WTC11 (cell line): ENCODE measurements at regions not wholly inside any gene's neighbourhood (a gene's known extent, or its start where the extent isn't known, plus 50 kb on each side); places are given as distances from the start of the nearest gene placed in this dataset.

Experiments
- ATAC-seq: fragments of 200-7000 bp; cut with Tn5 transposase; 2 replicates; pipeline ENCODE4 v1.10.0; 2021; ENCODE audit warnings: mild to moderate bottlenecking, moderate library complexity
- CTCF ChIA-PET: fragments of 300-600 bp; sonication (Branson Sonifier 250); formaldehyde crosslinking; loops from one replicate; lab custom pipeline; 2021; ENCODE audit warnings: antibody characterized with exemption; lab: Charles Lee
- POLR2A ChIA-PET: fragments of 350-600 bp; sonication (Branson Sonifier 250); formaldehyde crosslinking; loops from one replicate; lab custom pipeline; 2021; ENCODE audit warnings: antibody characterized with exemption; lab: Charles Lee
- DNase-seq: peaks from one replicate; pipeline ENCODE4 v3.0.0; 2021; ENCODE audit warnings: low spot score
- H3K27ac Mint-ChIP-seq: 2 replicates; pipeline ENCODE4 v1.8.0; 2021; ENCODE audit warnings: mixed read lengths
- H3K27me3 Mint-ChIP-seq: 2 replicates; pipeline ENCODE4 v1.8.0; 2021; ENCODE audit warnings: low read depth, mild to moderate bottlenecking, moderate library complexity, mixed read lengths
- H3K36me3 Mint-ChIP-seq: 2 replicates; pipeline ENCODE4 v1.8.0; 2021; ENCODE audit warnings: mixed read lengths
- H3K4me1 Mint-ChIP-seq: 2 replicates; pipeline ENCODE4 v1.8.0; 2022; ENCODE audit warnings: mixed read lengths
- H3K4me3 Mint-ChIP-seq: 2 replicates; pipeline ENCODE4 v1.8.0; 2021; ENCODE audit warnings: mild to moderate bottlenecking, moderate library complexity, mixed read lengths
- H3K9me3 Mint-ChIP-seq: 2 replicates; pipeline ENCODE4 v1.8.0; 2021; ENCODE audit warnings: mixed read lengths
- FOXJ3 ChIP-seq: sonication (generic); formaldehyde crosslinking; IDR thresholded peaks from 2 replicates; pipeline ENCODE4 v1.9.0; 2021; ENCODE audit warnings: missing genetic modification reagents, mild to moderate bottlenecking, borderline replicate concordance
- FOXP1 ChIP-seq: sonication (generic); formaldehyde crosslinking; IDR thresholded peaks from 2 replicates; pipeline ENCODE4 v1.8.0; 2022; ENCODE audit warnings: missing genetic modification reagents, mild to moderate bottlenecking, moderate library complexity, borderline replicate concordance
- MXD4 ChIP-seq: fragments of 250-450 bp; sonication (Bioruptor Pico); IDR thresholded peaks from 2 replicates; pipeline ENCODE4 v1.8.0; 2021; ENCODE audit warnings: mild to moderate bottlenecking, moderate library complexity, borderline replicate concordance
- PRRX2 ChIP-seq: fragments of 250-450 bp; sonication (Bioruptor Pico); IDR thresholded peaks from 2 replicates; pipeline ENCODE4 v1.8.0; 2021; ENCODE audit warnings: mild to moderate bottlenecking
- SMAD3 ChIP-seq: sonication (generic); formaldehyde crosslinking; IDR thresholded peaks from 2 replicates; pipeline ENCODE4 v1.8.0; 2022; ENCODE audit warnings: missing genetic modification reagents, mild to moderate bottlenecking, borderline replicate concordance
- SMAD4 ChIP-seq: sonication (generic); formaldehyde crosslinking; IDR thresholded peaks from 2 replicates; pipeline ENCODE4 v1.8.0; 2022; ENCODE audit warnings: mild to moderate bottlenecking, missing genetic modification reagents
- TP53 ChIP-seq: sonication (generic); formaldehyde crosslinking; IDR thresholded peaks from 2 replicates; pipeline ENCODE4 v1.8.1; 2023; ENCODE audit warnings: mild to moderate bottlenecking, missing genetic modification reagents
- ZNF416 ChIP-seq: fragments of 250-450 bp; sonication (Bioruptor Pico); IDR thresholded peaks from 2 replicates; pipeline ENCODE4 v1.9.0; 2021; ENCODE audit warnings: mild to moderate bottlenecking, inconsistent platforms
- ZNF423 ChIP-seq: fragments of 250-450 bp; sonication (Bioruptor Pico); IDR thresholded peaks from 2 replicates; pipeline ENCODE4 v2.1.2; 2022; ENCODE audit warnings: mild to moderate bottlenecking, moderate library complexity
- TF ChIP-seq, protein P1 (sequence below): sonication (generic); formaldehyde crosslinking; IDR thresholded peaks from 2 replicates; pipeline ENCODE4 v1.8.0; 2023; ENCODE audit warnings: missing genetic modification reagents, mild to moderate bottlenecking, borderline replicate concordance
- TF ChIP-seq, protein P2 (sequence below): fragments of 250-450 bp; sonication (Bioruptor Pico); IDR thresholded peaks from 2 replicates; pipeline ENCODE4 v1.9.0; 2021; ENCODE audit warnings: moderate library complexity, mild to moderate bottlenecking, inconsistent platforms, borderline replicate concordance
- TF ChIP-seq, protein P3 (sequence below): fragments of 250-450 bp; sonication (Bioruptor Pico); IDR thresholded peaks from 2 replicates; pipeline ENCODE4 v1.9.0; 2021; ENCODE audit warnings: mild to moderate bottlenecking
- TF ChIP-seq, protein P4 (sequence below): fragments of 250-450 bp; sonication (Bioruptor Pico); conservative IDR thresholded peaks from 2 replicates; pipeline ENCODE4 v1.9.0; 2021; ENCODE audit warnings: mild to moderate bottlenecking
- TF ChIP-seq, protein P5 (sequence below): sonication (generic); formaldehyde crosslinking; IDR thresholded peaks from 2 replicates; pipeline ENCODE4 v1.8.1; 2022; ENCODE audit warnings: mild to moderate bottlenecking, missing genetic modification reagents, moderate library complexity, borderline replicate concordance
- TF ChIP-seq, protein P6 (sequence below): sonication (generic); formaldehyde crosslinking; IDR thresholded peaks from 2 replicates; pipeline ENCODE4 v1.8.0; 2022; ENCODE audit warnings: mild to moderate bottlenecking, missing genetic modification reagents
- TF ChIP-seq, protein P7 (sequence below): sonication (generic); formaldehyde crosslinking; IDR thresholded peaks from 2 replicates; pipeline ENCODE4 v1.8.1; 2022; ENCODE audit warnings: mild to moderate bottlenecking, moderate library complexity, missing genetic modification reagents
- TF ChIP-seq, protein P8 (sequence below): fragments of 200-600 bp; IDR thresholded peaks from 2 replicates; pipeline ENCODE4 v1.8.0; 2022; ENCODE audit warnings: antibody characterized with exemption

DNA sequence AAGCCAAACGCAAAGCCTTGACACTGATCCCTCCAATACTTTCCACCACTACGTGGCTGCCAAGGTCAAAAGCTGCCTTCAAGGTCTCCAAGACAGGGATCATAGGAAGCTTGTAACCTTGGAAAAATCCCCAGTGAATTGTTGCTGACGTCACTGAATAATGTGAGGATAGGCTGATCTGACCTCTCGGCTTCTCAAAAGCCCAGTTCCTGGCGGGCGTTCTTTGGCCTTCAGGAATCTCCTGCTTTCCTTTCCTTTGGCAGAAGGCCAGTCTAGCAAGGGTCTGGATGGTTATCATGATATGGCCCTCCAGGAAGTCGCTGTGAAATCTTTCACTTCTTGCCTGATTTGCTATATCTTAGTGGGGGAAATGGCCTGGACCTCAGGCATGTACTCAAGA lies 61.4 kb upstream of the TNFAIP3 start:
- H3K36me3 Mint-ChIP-seq, result no peaks in the 10 kb centered on the region
- H3K27me3 Mint-ChIP-seq, result no peaks in the 10 kb centered on the region
- peaks cover 10% of the 10 kb centered on the region for H3K4me1 Mint-ChIP-seq
- H3K4me3 Mint-ChIP-seq, result no peak overlapping the region
- ChIA-PET POLR2A (interaction anchor here (0.6 kb wide), 1 partner anchor 24 kb away, joined by 5 read pairs; no protein-coding TSS in a partner anchor), CTCF (no interaction called here)
- H3K27ac Mint-ChIP-seq, result no peak overlapping the region
- peaks cover 4% of the 10 kb centered on the region; the same call in 1 of the 2 replicates for H3K9me3 Mint-ChIP-seq
- TF ChIP-seq, protein P1, sequence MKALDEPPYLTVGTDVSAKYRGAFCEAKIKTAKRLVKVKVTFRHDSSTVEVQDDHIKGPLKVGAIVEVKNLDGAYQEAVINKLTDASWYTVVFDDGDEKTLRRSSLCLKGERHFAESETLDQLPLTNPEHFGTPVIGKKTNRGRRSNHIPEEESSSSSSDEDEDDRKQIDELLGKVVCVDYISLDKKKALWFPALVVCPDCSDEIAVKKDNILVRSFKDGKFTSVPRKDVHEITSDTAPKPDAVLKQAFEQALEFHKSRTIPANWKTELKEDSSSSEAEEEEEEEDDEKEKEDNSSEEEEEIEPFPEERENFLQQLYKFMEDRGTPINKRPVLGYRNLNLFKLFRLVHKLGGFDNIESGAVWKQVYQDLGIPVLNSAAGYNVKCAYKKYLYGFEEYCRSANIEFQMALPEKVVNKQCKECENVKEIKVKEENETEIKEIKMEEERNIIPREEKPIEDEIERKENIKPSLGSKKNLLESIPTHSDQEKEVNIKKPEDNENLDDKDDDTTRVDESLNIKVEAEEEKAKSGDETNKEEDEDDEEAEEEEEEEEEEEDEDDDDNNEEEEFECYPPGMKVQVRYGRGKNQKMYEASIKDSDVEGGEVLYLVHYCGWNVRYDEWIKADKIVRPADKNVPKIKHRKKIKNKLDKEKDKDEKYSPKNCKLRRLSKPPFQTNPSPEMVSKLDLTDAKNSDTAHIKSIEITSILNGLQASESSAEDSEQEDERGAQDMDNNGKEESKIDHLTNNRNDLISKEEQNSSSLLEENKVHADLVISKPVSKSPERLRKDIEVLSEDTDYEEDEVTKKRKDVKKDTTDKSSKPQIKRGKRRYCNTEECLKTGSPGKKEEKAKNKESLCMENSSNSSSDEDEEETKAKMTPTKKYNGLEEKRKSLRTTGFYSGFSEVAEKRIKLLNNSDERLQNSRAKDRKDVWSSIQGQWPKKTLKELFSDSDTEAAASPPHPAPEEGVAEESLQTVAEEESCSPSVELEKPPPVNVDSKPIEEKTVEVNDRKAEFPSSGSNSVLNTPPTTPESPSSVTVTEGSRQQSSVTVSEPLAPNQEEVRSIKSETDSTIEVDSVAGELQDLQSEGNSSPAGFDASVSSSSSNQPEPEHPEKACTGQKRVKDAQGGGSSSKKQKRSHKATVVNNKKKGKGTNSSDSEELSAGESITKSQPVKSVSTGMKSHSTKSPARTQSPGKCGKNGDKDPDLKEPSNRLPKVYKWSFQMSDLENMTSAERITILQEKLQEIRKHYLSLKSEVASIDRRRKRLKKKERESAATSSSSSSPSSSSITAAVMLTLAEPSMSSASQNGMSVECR (CRISPR knock-in tag), result no peak
- TF ChIP-seq ZNF416 (CRISPR knock-in tag) (no peak), PRRX2 (CRISPR knock-in tag) (no peak), SMAD3 (no peak), TP53 (CRISPR knock-in tag) (no peak), SMAD4 (CRISPR knock-in tag) (no peak), MXD4 (CRISPR knock-in tag) (no peak)
- TF ChIP-seq, protein P2, sequence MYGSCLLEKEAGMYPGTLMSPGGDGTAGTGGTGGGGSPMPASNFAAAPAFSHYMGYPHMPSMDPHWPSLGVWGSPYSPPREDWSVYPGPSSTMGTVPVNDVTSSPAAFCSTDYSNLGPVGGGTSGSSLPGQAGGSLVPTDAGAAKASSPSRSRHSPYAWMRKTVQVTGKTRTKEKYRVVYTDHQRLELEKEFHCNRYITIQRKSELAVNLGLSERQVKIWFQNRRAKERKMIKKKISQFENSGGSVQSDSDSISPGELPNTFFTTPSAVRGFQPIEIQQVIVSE (CRISPR knock-in tag), result no peak
- TF ChIP-seq, protein P3, sequence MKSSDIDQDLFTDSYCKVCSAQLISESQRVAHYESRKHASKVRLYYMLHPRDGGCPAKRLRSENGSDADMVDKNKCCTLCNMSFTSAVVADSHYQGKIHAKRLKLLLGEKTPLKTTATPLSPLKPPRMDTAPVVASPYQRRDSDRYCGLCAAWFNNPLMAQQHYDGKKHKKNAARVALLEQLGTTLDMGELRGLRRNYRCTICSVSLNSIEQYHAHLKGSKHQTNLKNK (CRISPR knock-in tag), result no peak
- TF ChIP-seq, protein P4, sequence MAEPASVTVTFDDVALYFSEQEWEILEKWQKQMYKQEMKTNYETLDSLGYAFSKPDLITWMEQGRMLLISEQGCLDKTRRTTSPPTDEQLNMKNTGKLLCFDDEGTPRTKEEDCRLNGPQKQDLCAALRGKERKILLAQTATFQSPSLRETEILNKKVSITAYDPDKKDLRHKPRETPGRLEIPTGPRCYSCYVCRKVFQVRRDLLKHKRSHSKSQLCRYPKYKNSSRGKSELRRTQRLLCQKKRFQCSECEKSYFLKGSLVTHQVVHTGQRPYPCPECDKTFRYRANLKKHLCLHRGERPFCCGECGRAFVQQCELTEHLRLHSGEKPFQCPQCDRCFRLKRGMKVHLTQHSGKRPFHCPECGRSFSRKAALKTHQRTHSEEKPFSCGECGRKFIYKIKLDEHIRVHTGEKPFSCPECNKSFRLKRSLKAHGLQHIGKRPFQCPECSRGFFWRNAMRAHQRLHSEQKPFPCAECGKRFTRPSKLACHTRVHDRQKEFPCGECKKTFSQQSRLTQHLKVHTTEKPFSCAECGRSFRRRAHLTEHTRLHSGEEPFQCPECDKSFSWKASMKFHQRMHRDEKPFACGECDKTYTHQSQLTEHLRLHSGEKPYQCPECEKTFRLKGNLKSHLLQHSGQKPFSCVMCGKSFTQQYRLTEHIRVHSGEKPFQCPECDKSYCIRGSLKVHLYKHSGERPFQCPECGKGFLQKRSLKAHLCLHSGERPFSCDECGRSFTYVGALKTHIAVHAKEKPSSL, result no peak
- TF ChIP-seq, protein P5, sequence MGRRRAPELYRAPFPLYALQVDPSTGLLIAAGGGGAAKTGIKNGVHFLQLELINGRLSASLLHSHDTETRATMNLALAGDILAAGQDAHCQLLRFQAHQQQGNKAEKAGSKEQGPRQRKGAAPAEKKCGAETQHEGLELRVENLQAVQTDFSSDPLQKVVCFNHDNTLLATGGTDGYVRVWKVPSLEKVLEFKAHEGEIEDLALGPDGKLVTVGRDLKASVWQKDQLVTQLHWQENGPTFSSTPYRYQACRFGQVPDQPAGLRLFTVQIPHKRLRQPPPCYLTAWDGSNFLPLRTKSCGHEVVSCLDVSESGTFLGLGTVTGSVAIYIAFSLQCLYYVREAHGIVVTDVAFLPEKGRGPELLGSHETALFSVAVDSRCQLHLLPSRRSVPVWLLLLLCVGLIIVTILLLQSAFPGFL (CRISPR knock-in tag), result no peak
- TF ChIP-seq, protein P6, sequence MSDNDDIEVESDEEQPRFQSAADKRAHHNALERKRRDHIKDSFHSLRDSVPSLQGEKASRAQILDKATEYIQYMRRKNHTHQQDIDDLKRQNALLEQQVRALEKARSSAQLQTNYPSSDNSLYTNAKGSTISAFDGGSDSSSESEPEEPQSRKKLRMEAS (CRISPR knock-in tag), result no peak
- DNase-seq (no peak), ATAC-seq (no peak)

DNA sequence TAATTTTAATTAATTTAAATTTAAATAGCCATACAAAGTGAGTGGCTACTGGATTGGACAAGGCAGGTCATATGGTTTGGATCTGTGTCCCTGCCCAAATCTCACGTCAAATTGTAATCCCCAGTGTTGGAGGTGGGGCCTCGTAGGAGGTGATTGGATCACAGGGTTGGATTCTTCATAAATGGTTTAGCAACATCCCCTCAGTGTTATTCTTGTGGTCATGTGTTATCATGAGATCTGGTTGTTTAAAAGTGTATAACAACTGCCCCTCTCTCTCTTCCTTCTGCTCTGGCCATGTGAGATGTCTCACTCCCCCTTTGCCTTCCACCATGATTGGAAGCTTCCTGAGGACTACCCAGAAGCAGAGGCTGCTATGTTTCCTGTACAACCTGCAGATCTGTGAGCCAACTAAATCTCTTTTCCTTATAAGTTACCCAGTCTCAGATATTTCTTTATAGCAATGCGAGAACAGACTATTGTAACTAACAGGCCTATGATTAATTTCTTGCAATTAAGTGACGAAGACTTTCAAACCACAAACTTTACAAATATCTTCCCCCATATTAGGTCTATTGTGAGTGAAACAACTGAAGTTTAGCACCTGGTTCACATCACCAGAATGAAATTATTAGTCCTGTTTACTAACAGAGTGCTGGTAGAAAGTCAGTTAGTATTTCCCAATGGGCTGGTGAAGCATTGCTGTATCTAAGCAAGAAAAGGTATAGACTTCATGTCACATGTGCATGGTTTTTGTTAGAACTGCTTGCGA lies 60.0 kb upstream of the TNFAIP3 start:
- no peak for DNase-seq
- H3K4me3 Mint-ChIP-seq, result no peak overlapping the region
- ATAC-seq, result no peak
- ChIA-PET CTCF (no interaction called here), POLR2A (no interaction called here)
- H3K9me3 Mint-ChIP-seq, result peaks cover 4% of the 10 kb centered on the region; the same call in 1 of the 2 replicates
- H3K27ac Mint-ChIP-seq, result no peak overlapping the region
- no peaks in the 10 kb centered on the region for H3K27me3 Mint-ChIP-seq
- H3K36me3 Mint-ChIP-seq, result no peaks in the 10 kb centered on the region
- H3K4me1 Mint-ChIP-seq, result peaks cover 16% of the 10 kb centered on the region
- TF ChIP-seq, protein P1 (CRISPR knock-in tag), result no peak
- TF ChIP-seq, protein P7, sequence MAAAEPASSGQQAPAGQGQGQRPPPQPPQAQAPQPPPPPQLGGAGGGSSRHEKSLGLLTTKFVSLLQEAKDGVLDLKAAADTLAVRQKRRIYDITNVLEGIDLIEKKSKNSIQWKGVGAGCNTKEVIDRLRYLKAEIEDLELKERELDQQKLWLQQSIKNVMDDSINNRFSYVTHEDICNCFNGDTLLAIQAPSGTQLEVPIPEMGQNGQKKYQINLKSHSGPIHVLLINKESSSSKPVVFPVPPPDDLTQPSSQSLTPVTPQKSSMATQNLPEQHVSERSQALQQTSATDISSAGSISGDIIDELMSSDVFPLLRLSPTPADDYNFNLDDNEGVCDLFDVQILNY (CRISPR knock-in tag), result no peak
- TF ChIP-seq FOXJ3 (CRISPR knock-in tag), result no peak
- no peak for TF ChIP-seq ZNF423
- TF ChIP-seq, protein P8, sequence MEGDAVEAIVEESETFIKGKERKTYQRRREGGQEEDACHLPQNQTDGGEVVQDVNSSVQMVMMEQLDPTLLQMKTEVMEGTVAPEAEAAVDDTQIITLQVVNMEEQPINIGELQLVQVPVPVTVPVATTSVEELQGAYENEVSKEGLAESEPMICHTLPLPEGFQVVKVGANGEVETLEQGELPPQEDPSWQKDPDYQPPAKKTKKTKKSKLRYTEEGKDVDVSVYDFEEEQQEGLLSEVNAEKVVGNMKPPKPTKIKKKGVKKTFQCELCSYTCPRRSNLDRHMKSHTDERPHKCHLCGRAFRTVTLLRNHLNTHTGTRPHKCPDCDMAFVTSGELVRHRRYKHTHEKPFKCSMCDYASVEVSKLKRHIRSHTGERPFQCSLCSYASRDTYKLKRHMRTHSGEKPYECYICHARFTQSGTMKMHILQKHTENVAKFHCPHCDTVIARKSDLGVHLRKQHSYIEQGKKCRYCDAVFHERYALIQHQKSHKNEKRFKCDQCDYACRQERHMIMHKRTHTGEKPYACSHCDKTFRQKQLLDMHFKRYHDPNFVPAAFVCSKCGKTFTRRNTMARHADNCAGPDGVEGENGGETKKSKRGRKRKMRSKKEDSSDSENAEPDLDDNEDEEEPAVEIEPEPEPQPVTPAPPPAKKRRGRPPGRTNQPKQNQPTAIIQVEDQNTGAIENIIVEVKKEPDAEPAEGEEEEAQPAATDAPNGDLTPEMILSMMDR, result no peak
- TF ChIP-seq FOXP1 (CRISPR knock-in tag), result no peak
